Femur (tissue), 1 donor: ENCODE measurements at regions not wholly inside any gene's neighbourhood (a gene's known extent, or its start where the extent isn't known, plus 50 kb on each side); places are given as distances from the start of the nearest gene placed in this dataset.
"Not testable (repeated sequence)": the region's sequence is repeated elsewhere in the genome, so short reads cannot be mapped to it uniquely, and the experiment has no call there.

Experiments
- DNase-seq: peaks from one replicate; pipeline ENCODE4 v3.0.0-alpha.2; 2017

DNA sequence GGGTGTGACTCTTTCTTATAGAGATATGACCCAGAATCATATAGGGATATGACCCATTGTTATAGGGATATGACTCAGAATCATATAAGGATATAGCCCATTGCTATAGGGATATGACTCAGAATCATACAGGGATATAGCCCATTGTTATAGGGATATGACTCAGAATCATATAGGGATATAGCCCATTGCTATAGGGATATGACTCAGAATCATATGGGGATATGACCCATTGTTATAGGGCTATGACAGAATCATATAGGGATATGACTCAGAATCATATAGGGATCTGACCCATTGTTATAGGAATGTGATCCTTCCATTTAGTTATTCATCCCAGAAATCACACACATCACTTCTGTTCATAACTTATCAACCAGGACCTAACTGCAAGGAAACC, 312.2 kb upstream of the ADARB2 start:
- no peak for DNase-seq

DNA sequence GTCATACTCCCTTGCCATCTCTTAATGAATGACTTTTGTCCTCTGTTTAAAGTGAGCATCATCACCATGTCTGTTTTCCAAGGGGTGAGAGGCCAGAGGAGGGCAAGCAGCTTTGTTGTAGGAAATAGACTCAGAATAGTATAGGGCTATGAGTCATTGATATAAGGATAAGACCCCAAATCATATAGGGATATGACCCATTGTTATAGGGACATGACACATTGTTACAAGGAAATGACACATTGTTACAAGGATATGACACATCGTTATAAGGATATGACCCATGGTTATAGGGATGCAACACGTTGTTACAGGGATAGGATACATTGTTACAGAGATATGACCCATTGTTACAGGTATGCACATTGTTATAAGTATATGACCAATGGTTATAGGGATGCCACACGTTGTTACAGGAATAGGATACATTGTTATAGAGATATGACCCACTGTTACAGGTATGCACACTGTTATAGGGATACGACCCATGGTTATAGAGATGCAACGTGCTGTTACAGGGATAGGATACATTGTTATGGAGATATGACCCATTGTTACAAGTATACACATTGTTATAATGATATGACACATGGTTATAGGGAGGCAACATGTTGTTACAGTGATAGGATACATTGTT, 311.1 kb upstream of the ADARB2 start:
- DNase-seq: no peak

DNA sequence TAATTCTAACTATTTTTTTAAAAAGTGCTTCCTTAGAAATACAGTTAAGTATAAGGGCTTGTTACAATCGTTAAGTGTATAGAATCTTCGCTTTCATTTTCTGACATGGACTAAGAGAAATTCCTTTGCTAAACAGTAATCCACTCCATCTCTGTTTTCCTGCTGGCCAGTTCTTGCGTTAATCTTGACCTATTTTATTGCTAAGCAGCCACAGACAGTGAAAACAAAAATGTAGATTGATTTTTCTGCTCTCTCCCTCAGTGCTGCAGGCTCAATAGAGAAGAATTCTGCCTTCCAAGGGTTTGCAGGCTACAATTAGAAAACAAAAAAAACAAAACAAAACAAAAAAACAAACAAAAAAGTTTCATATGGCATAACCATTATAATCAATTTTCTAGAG, 310.4 kb upstream of the ADARB2 start:
- no peak for DNase-seq

DNA sequence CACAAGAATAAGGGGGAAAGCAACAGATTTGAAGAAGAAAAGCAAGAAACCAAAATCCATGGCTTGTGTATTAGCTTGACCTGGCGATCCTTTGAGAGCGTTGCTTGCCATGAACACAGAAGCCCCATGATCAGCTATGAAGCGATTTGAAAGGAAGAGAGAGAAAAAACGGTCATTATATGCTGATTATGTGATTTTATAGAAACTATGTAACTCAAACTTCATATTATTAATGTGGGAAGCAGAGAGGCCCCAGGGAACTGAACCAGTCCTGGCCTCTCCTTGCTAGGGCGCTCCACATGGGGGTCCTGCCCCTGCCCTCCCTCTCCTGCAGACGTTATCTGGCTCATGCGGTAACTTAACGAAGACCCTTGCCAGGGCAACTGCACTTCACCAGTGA, 306.1 kb upstream of the ADARB2 start:
- DNase-seq: no peak

DNA sequence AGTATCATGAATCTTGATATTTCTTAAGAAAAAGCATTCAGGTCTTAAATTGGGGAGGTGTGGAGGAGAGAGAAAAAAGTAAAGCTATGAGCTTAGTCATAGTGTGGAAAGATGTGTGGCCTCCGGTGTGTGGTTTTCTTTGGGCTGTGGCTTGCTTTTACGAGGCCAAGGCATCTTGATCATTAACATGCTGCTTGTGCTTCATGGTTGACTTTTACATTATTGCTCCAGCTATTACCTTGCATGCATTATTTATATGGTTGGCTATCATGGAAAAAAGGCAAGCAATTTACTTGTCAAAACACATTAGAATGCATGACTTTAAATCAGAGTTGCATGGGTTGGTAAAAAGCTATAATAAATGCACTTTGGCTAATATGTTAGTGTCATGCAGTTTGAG, 300.7 kb upstream of the ADARB2 start:
- DNase-seq: no peak

DNA sequence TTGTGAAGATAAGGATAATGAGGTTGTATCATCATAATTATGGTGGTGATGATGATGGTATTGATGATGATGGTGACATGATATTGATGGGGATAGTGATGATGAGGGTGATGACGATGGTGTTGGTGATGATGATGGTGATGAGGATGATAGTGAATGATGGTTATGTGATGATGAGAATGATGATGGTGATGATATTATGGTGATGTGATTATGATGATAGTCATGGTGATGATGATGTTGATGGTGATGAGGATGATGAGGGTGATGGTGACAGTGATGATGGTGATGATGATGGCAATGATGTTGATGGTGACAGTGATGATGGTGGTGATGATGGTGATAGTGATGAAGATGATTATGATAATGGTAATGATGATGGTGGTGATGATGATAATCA, 299.9 kb upstream of the ADARB2 start:
- no peak for DNase-seq

DNA sequence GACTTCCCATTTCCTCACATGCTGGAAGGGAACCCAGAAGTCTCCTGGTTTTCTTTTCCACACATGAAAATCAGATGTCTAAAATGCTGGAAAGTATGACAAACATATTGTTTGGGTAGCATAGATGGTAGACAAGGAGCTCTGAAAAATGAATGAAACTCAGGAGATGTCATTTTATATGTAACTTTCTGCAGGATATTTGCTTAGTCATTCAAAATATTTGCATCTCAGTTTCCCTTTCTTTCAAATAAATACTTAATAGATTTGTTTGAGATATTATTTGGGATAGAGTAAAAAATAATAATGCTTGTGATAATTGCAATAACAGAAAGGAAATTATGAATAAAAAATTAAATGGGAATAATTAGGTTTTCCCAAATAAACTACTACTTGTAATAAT, 298.9 kb upstream of the ADARB2 start:
- no peak for DNase-seq

DNA sequence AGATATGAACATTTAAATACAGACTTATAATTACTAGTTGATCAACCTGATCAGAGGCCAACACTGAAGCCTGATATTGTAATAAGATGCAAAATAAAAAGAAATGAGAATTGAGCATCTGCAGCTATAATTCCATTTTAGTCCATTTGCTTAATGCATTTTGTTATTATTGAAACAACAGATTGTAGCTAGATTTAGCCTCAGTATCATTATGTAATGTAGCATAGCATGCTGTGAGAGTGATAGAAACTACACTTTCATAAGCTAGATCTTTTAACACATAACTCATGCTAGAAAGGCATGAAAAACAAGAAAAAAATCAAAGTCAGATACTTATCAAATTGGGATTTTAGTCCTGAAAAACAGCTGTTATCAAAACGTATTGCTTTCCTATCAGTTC, 292.7 kb upstream of the ADARB2 start:
- no peak for DNase-seq

DNA sequence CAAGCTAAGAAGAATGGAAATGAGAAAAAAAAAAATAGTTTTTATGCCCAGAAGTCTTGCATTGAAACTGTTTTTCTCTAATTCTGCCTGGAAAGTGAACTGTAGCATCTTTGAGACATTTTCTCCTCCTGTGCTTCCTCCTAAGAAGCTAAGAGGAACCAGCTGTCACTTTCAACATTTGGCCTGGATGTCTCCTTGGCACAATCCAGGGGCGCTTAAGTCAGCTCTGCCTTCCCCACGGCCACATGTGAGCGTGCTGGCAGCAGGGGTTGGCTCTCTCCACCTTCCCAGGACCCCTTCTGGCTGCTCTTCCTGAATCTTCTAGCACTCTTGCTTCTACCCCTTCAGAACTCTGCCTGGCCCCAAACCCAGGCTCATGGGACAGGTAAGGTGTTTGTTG, 289.6 kb upstream of the ADARB2 start:
- DNase-seq: no peak

DNA sequence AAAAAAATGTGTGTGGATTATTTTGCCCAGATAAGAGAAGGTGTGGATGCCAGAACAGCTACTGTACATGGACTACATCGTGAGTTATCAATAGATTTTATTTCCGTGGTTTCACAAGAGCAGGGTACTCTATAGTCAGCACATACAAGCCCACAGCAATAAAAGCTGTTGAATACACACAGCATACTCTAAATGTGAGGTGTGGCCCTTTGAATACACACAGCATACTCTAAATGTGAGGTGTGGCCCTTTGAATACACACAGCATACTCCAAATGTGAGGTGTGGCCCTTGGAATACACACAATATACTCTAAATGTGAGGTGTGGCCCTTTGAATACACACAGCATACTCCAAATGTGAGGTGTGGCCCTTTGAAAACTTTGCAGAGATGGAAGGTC, 287.4 kb upstream of the ADARB2 start:
- DNase-seq: not testable (repeated sequence)

DNA sequence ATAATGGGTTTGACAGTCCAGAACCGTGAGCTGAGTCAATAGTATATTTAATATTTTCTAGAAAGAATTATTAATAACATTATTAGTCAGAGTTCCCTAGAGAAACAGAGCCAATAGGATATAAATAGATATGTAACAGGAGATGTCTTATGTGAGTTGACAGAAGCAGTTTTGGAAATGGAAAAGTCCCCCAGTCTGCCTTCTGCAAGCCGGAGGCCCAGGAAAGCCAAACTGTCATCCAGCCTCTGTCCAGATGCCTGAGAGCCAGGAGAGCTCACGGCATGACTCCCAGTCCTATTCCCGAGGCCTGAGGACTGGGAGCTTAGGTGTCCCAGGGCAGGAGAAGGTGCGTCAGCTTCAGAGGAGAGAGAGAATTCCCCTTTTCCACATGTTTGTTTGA, 286.4 kb upstream of the ADARB2 start:
- no peak for DNase-seq

DNA sequence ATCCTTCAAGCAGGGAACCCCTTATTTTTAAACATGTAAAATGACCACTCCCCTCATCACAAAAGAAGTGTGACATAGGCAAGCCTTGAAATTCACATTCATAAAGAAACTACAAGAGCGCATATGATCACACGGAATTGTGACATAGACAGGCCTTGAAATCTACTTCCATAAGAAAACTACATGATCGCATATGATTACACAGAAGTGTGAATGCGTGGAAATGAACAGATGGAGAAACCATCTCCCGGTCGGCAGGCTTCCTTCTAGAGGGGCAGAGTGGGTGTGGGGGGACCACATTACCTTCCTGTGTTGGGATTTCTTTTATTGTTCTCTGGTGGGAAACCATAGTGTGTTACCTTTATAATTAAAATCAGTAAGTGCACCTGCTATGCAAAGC, 285.1 kb upstream of the ADARB2 start:
- no peak for DNase-seq

DNA sequence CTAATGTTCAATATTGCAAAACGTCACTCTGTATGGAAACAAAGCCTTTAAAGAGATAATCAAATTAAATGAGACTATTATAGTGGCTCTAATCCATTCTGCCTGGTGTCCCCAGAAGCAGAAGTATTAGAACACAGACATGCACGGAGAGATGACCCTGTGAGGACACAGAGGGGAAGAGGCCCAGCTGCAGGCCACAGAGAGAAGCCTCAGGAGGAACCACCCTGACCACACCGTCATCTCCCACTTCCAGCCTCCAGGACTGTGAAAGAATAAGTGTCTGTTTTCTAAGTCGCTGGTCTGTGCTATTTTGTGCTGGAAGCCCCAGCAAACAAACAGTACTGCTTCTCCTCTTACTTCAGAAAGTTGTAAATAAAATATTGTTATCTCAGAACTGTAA, 283.5 kb upstream of the ADARB2 start:
- no peak for DNase-seq

DNA sequence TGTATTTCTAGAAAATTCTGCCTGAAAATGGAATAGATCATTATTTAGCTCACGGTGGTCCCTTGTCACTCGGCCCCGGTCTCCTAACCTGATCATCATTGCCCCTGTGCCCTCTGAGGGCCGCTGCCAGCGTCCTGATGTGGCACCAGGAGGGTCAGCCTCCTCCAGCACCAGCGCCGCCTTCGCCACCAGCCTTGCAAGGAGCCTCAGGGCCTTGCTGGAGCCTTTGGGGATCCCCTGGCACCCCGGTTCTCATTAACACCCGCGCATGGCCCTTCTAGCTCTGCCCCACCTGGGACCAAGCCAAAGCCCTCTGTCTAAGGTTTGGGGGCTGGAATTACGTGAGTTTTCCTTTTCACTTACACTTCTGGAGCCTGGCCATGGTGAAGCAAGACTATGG, 282.5 kb upstream of the ADARB2 start:
- no peak for DNase-seq

DNA sequence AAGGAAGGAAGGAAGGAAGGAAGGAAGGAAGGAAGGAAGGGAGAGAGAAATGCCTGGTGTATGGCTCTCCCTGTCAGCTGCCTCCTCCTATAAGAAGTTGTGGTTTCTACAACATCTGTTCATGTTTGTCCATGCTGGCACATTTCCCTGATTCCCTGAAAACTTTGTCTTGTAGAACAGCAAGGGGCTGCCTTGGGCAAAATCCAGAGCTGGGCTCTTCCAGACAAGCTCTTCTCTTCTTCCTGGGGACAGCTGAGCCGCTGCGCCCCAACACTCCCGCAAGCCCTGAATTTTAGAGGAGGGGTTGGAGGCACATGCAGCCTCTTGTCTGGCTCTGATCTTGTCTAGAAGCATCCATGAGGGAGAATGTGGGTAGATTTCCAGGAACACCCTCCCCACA, 282.0 kb upstream of the ADARB2 start:
- no peak for DNase-seq

DNA sequence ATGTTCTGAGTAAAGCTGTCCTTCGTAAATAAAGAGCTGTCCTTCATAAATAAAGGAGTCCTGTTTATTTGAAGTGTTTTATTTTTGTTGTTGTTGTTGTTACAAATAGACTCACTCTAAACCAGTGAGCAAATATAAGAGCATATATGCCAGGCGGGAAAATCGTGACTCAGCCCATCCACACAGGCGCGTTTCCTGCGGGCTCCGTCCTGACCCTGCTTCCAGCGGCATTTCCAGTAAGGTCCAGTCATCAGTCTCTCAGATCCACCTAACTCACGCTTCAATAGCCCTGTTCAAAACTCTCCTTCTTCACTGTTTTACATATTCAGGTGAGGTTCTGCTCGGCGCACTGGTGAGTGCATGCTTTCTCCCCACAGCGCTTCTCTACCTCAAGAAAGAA, 277.2 kb upstream of the ADARB2 start:
- no peak for DNase-seq

DNA sequence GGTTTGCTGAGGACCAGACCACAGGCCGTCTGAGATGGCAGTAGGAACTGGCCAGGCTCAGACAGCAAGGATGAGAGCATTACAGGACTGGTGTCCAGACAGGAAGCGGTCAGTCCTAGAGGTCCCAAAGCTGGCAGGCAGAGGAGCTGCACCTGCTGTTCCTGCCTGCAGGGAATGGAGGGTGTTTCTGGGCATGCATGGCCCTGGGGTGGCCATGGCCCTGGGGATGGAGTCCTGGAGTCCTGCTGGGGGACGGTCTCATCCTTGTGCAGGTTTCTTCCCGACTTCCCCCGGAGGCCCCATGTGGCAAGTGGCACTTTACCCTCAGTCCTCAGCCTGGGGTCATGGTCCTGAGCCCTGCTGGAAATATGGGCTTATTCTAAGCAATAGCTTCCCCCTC, 274.9 kb upstream of the ADARB2 start:
- no peak for DNase-seq

DNA sequence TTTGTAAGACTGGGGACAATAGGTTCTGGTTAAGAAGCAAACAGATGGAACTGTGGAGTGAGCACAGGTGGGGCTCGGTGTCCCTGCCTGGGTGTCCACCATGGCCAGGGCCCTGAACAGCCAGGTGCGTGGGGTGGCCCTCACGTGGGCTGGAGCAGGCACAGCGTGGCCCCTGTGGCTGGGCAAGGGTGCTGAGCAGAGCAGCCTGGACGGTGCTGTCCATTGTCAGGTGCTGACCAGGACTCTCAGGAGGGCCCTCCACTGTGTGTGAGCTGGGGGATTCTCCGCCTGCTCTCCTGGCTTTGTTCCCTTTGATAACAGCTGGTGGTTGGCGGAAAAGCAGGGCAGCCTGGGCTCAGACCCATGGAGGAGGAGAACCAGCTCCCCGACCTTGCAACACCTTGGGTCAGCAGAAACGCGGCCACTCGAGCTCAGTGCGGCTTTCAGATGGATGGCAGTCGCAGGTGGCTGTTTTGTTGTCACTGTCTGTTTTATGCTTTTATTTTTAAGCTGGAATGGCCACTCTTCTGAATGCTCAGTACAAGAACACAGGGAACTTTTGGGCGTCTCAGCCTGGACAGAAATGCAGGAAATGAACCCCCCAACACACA, 273.9 kb upstream of the ADARB2 start:
- no peak for DNase-seq

DNA sequence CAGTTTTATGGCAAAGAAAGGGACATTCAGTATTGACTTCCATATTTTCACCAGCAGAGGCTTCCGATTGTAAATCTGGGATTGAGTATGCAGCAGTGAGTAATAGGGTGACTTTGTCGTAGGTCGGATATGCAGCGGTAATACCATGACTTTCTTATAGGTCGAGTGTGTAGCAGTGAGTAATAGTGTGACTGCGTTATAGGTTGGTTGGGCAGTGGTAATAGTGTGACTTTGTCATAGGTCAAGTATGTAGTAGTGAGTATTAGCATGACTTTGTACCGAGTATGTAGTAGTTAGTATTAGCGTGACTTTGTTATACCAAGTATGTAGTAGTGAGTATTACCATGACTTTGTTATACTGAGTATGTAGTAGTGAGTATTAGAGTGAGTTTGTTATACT, 268.2 kb upstream of the ADARB2 start:
- DNase-seq: no peak

DNA sequence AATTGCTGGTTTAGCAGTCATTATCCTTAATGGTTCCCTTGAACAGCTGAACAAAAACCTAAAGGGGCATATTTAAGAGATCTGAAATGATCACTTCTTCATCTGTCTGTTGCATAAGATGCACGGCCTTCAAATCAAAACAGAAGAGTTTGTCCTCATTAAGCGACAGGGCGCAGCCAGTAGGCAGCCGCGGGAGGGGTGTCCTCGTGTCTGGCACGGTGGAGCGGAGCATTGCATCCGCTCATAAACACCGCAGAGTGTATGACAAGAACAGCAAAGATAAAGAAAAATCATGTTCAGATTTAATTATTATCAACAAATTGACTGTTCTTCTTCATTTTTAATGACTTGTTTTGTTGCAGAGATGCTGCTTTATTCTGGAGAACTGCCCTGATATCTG, 255.6 kb upstream of the ADARB2 start:
- no peak for DNase-seq

DNA sequence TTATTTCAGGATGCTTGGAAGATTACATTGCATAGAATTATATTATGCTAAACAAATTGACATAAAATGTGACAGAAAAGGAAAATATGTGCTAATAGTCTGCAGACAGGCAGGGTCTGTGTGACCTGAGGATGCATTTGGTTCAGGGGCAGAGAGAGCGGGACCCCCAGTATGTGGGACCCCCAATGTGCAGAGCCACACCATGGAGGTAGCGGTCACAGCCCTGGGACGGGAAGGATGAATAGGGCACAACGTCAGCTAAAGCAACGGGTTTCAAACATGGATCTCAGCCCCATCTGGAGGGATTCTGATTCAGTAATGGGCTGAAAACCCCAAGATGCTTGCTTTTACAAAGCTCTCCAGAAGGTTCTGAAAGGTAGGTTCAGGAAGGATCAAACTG, 251.8 kb upstream of the ADARB2 start:
- no peak for DNase-seq

DNA sequence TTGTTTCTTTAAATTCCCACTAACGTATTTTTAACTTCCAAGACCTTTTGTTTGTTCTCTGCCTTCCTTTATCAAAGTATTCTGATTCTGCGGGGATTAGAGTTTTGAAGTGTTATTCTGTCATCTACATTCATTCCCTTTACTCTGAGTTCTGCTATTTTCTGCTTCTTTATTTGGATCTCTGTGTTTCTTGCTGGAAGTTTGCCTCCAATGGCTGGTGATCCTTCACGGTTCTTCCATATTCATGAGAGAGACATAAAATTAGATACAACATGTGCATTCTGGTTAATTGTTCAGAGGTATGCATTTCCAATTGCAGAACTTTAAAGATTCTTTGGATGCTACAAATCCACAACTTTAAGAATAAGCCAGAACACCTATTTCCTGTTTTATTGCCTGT, 244.7 kb upstream of the ADARB2 start:
- no peak for DNase-seq

DNA sequence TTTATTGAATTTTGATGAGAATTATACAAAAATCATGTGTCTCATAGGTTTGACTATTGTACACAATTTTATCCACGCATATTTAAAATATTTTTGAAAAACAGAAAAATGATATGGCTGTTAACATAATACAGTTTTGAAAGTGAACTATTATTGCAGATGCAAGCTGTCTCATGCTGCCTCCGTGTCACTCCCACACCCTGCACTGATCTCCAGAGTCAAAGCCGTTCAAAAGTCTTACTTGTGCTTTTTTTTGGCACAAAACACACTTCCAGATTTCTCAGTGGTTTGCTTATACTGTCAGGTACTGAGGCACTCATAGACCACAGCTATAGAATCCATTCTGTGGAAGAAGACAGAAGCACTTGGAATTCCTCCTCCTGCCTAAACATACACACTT, 243.1 kb upstream of the ADARB2 start:
- DNase-seq: no peak

DNA sequence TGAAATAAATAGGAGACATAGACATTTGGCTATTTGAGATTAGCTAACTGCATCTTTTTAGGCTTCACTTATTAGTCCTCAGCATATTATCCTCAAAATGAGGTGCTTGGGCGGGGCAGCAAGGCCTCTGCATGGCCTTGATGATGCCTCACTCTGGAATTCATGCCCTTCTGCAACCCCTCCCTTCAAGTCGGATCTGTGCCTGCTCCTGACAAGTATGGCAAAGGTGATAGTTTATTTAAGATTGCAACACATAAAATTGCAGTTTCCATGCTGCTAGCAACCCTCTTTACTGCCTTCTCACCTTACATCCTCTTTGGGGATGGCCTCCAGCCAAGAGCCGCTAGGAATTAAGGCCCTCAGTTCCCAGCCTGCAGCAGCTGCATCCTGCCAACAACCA, 241.3 kb upstream of the ADARB2 start:
- no peak for DNase-seq

DNA sequence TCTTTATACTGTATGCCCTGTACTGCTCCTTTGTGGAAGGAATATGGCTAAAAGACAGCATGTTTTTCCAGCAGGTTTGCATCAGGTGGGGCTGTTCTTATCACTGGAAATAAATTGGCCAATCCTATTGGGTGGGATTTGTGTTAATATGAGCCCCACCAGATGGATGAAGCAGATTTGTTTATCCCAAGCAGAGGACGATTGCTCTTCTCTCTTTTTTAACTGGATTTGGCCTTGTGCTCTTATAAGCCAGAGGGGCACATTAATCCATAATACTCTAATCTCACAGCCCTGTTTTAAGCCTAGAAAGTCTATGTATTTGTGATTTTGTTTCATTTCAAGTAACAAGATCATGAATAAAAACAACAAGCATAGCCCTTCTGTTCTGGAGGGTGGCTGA, 240.1 kb upstream of the ADARB2 start:
- DNase-seq: no peak

DNA sequence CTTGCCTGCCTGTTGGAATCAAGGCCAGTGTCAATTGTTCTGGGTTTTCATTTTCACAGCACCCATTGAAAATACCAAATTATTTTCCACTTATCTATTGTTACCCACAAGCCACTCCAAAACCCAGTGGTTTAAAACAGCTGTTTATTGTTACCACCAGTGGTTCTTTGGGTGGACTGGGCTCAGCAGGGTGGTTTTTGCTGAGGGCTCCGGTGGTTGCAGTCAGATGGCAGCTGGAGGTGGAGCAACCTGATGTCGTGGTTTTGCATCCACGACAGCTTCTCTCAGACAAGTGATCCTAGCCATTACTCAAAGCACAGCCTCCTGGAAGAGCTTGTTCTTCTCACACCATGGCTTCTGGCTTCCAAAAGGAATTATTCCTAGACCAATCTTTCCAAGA, 235.1 kb upstream of the ADARB2 start:
- DNase-seq: no peak
